ENCODE measurements at regions not wholly inside any gene's neighbourhood (a gene's known extent, or its start where the extent isn't known, plus 50 kb on each side); places are given as distances from the start of the nearest gene placed in this dataset.

DNA sequence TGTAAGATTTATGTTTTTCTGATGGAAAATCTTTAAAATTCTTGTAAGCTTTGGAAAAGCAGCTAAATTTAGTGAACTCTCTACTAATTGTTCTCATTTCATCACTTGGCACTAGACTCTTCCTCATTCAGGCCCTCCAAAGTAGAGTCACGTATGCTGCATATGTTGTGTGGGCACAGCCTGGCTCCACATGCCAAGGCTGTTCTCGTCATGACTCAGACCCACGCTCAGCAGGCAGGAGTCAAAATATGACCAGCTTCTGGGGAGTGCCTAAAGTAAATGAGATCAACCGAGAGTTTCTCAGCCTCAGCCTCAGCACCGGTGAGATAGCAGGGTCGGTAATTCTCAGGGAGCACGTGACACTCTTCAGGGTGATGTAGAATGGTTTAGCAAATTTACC, 1672.9 kb downstream of the REEP3 start:
- no peaks in the 10 kb centered on the region for H4K20me1 ChIP-seq (ENCODE audit: insufficient read depth, low read length)
- no peaks in the 10 kb centered on the region for H3K27me3 ChIP-seq (ENCODE audit: low read depth, low read length)

DNA sequence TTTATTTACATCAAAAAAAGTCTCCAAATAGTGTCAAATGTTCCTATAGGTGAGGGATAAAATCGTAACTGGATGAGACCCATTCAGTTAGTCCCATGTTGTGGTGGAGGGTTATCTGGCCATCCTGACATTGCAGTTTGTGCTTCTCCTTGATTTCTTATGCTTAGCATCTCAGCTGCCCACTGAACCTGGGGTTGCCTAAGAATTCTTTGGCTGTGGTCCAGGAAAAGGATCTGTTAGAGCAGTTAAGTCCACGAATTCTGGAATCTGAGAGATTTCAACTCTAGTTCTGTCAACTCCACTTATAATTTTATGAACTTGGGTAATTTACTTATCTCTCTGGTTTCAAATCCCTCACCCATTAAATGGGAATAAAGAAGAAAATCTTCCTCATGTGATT, 1673.4 kb downstream of the REEP3 start:
- Histone ChIP-seq H3K4me1 (ENCODE audit: low read length) (peaks cover 21% of the 10 kb centered on the region), H4K20me1 (ENCODE audit: insufficient read depth, low read length) (no peaks in the 10 kb centered on the region), H2AFZ (ENCODE audit: low read depth, low read length) (no peak overlapping the region), H3K27ac (ENCODE audit: low read length) (0 out of 2 replicates have a peak overlapping the region, but pooled peaks have one; percentile 36), H3K9ac (ENCODE audit: low read length) (no peak overlapping the region), H3K27me3 (ENCODE audit: low read depth, low read length) (no peaks in the 10 kb centered on the region), H3K4me2 (ENCODE audit: low read length) (0 out of 2 replicates have a peak overlapping the region, but pooled peaks have one; percentile 28), H3K4me3 (ENCODE audit: low read length) (no peak overlapping the region), H3K79me2 (ENCODE audit: low read length) (no peaks in the 10 kb centered on the region), H3K9me3 (ENCODE audit: insufficient read depth, low read length) (no peaks in the 10 kb centered on the region), H3K36me3 (replicated peaks; ENCODE audit: low read depth, low read length) (no peaks in the 10 kb centered on the region)
- no peak for TF ChIP-seq EZH2phosphoT487 (IDR thresholded peaks at IDR 0.05; ENCODE audit: low read depth)
- TF ChIP-seq, protein P1, sequence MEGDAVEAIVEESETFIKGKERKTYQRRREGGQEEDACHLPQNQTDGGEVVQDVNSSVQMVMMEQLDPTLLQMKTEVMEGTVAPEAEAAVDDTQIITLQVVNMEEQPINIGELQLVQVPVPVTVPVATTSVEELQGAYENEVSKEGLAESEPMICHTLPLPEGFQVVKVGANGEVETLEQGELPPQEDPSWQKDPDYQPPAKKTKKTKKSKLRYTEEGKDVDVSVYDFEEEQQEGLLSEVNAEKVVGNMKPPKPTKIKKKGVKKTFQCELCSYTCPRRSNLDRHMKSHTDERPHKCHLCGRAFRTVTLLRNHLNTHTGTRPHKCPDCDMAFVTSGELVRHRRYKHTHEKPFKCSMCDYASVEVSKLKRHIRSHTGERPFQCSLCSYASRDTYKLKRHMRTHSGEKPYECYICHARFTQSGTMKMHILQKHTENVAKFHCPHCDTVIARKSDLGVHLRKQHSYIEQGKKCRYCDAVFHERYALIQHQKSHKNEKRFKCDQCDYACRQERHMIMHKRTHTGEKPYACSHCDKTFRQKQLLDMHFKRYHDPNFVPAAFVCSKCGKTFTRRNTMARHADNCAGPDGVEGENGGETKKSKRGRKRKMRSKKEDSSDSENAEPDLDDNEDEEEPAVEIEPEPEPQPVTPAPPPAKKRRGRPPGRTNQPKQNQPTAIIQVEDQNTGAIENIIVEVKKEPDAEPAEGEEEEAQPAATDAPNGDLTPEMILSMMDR (IDR thresholded peaks at IDR 0.05; ENCODE audit: low read depth, low read length): no peak

More for the DNA sequence above, 1672.9 kb downstream of the REEP3 start:
- H3K4me1 ChIP-seq (ENCODE audit: low read length): peaks cover 21% of the 10 kb centered on the region
- peak overlapping the region; percentile 36 for H3K27ac ChIP-seq (ENCODE audit: low read length)
- H2AFZ ChIP-seq (ENCODE audit: low read depth, low read length): no peak overlapping the region
- TF ChIP-seq, protein P1 (IDR thresholded peaks at IDR 0.05; ENCODE audit: low read depth, low read length): no peak
- no peak for TF ChIP-seq EZH2phosphoT487 (IDR thresholded peaks at IDR 0.05; ENCODE audit: low read depth)
- H3K4me2 ChIP-seq (ENCODE audit: low read length): peak overlapping the region; percentile 28; the same call in 1 of the 2 replicates
- H3K36me3 ChIP-seq (replicated peaks; ENCODE audit: low read depth, low read length): no peaks in the 10 kb centered on the region
- H3K9ac ChIP-seq (ENCODE audit: low read length): no peak overlapping the region
- H3K4me3 ChIP-seq (ENCODE audit: low read length): no peak overlapping the region
- no peaks in the 10 kb centered on the region for H3K79me2 ChIP-seq (ENCODE audit: low read length)
- no peaks in the 10 kb centered on the region for H3K9me3 ChIP-seq (ENCODE audit: insufficient read depth, low read length)

DNA sequence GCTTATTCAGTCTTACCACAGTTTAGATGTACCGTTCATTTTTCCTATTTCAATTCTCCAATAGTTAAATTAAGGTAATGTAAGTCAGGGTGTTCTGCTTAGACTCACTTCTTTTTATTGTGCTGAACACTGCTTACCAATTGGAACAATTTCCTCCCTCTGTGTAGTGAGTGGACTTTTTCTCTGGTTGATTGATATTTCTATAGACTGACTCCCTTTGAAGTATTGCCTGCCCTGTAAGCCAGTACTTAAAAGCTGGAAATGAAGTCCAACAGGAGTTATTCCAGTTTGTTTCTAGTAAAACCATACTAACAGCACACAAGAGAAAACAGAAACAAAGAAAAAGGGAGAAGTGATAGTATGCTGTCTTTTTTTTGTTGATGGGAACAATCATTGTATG, 1674.9 kb downstream of the REEP3 start:
- no peaks in the 10 kb centered on the region for H4K20me1 ChIP-seq (ENCODE audit: insufficient read depth, low read length)
- H3K9me3 ChIP-seq (ENCODE audit: insufficient read depth, low read length): no peaks in the 10 kb centered on the region
- TF ChIP-seq, protein P1 (IDR thresholded peaks at IDR 0.05; ENCODE audit: low read depth, low read length): no peak
- TF ChIP-seq EZH2phosphoT487 (IDR thresholded peaks at IDR 0.05; ENCODE audit: low read depth): no peak
- H3K79me2 ChIP-seq (ENCODE audit: low read length): no peaks in the 10 kb centered on the region
- H3K36me3 ChIP-seq (replicated peaks; ENCODE audit: low read depth, low read length): no peaks in the 10 kb centered on the region
- no peak overlapping the region for H2AFZ ChIP-seq (ENCODE audit: low read depth, low read length)
- H3K4me1 ChIP-seq (ENCODE audit: low read length): peaks cover 21% of the 10 kb centered on the region
- H3K4me2 ChIP-seq (ENCODE audit: low read length): no peak overlapping the region
- no peak overlapping the region for H3K9ac ChIP-seq (ENCODE audit: low read length)
- no peaks in the 10 kb centered on the region for H3K27me3 ChIP-seq (ENCODE audit: low read depth, low read length)
- H3K4me3 ChIP-seq (ENCODE audit: low read length): no peak overlapping the region
- no peak overlapping the region for H3K27ac ChIP-seq (ENCODE audit: low read length)

DNA sequence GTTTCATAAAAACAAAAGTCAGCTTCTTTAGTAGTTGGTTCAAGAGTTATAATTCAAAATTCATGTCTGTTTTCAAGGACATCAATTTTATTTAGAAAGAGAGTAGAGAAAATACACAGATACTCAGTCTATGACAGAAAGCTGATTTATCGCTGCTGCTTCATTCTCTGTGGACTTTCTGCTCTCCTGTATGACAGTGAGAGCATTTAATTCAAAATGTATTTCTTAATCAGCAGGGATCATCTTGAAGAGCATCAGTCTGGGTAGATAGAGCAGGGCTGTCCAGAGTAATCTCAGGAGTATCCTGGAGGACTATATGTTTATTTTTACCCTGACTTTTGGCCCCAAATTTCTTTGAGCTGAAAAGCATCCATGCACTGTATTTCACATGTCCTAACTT, 1676.7 kb downstream of the REEP3 start:
- Histone ChIP-seq H2AFZ (ENCODE audit: low read depth, low read length) (no peak overlapping the region), H4K20me1 (ENCODE audit: insufficient read depth, low read length) (no peaks in the 10 kb centered on the region), H3K27ac (ENCODE audit: low read length) (no peak overlapping the region), H3K9ac (ENCODE audit: low read length) (no peak overlapping the region), H3K4me1 (ENCODE audit: low read length) (peaks cover 14% of the 10 kb centered on the region), H3K79me2 (ENCODE audit: low read length) (no peaks in the 10 kb centered on the region), H3K36me3 (replicated peaks; ENCODE audit: low read depth, low read length) (no peaks in the 10 kb centered on the region), H3K9me3 (ENCODE audit: insufficient read depth, low read length) (no peaks in the 10 kb centered on the region), H3K4me3 (ENCODE audit: low read length) (no peak overlapping the region), H3K4me2 (ENCODE audit: low read length) (no peak overlapping the region), H3K27me3 (ENCODE audit: low read depth, low read length) (no peaks in the 10 kb centered on the region)
- TF ChIP-seq, protein P1 (IDR thresholded peaks at IDR 0.05; ENCODE audit: low read depth, low read length): no peak
- no peak for TF ChIP-seq EZH2phosphoT487 (IDR thresholded peaks at IDR 0.05; ENCODE audit: low read depth)
